Ishikawa (cell line): ENCODE measurements at regions not wholly inside any gene's neighbourhood (a gene's known extent, or its start where the extent isn't known, plus 50 kb on each side); places are given as distances from the start of the nearest gene placed in this dataset.

Source experiments
- CREB1 ChIP-seq: IDR thresholded peaks from 2 replicates; pipeline ENCODE4 v1.6.1; 2012; ENCODE audit warnings: low read depth
- EGR1 ChIP-seq: IDR thresholded peaks from 2 replicates; pipeline ENCODE4 v1.6.1; 2012
- EP300 ChIP-seq: IDR thresholded peaks from 2 replicates; pipeline ENCODE4 v1.6.1; 2012; ENCODE audit warnings: borderline replicate concordance
- FOXM1 ChIP-seq: IDR thresholded peaks from 2 replicates; pipeline ENCODE4 v1.6.1; 2012; ENCODE audit warnings: low read depth, borderline replicate concordance
- RAD21 ChIP-seq: IDR thresholded peaks from 2 replicates; pipeline ENCODE4 v1.6.1; 2012; ENCODE audit warnings: low read depth
- REST ChIP-seq: IDR thresholded peaks from 2 replicates; pipeline ENCODE4 v1.6.1; 2012; ENCODE audit warnings: low read depth, mild to moderate bottlenecking
- TCF12 ChIP-seq: IDR thresholded peaks from 2 replicates; pipeline ENCODE4 v1.6.1; 2012; ENCODE audit warnings: low read depth
- TEAD4 ChIP-seq: IDR thresholded peaks from 2 replicates; pipeline ENCODE4 v1.6.1; 2012
- USF1 ChIP-seq: IDR thresholded peaks from 2 replicates; pipeline ENCODE4 v1.6.1; 2012
- YY1 ChIP-seq: IDR thresholded peaks from 2 replicates; pipeline ENCODE4 v1.6.1; 2012; ENCODE audit warnings: low read depth

- no peak for TF ChIP-seq RAD21
- TF ChIP-seq EP300 = no peak
- no peak for TF ChIP-seq EGR1
- no peak for TF ChIP-seq YY1
- TF ChIP-seq FOXM1 = no peak
- no peak for TF ChIP-seq TEAD4
- no peak for TF ChIP-seq USF1
- no peak for TF ChIP-seq REST
- TF ChIP-seq CREB1 = no peak
- TF ChIP-seq TCF12 = no peak
Observed at GRCh38 chr11:131066551-131066950, 150.3 kb upstream of the SNX19 start.
